Aorta (tissue), 5 donors: ENCODE measurements at regions not wholly inside any gene's neighbourhood (a gene's known extent, or its start where the extent isn't known, plus 50 kb on each side); places are given as distances from the start of the nearest gene placed in this dataset.
"Not testable (repeated sequence)": the region's sequence is repeated elsewhere in the genome, so short reads cannot be mapped to it uniquely, and the experiment has no call there.

Experiments
- ATAC-seq: fragments of 200-7000 bp; cut with Tn5 transposase; one replicate; pipeline ENCODE4 v1.9.1; 2022; ENCODE audit warnings: moderate library complexity; ENCODE audit not compliant: low FRiP score
- DNase-seq, 2 donors: peaks; one replicate each; pipeline ENCODE4 v3.0.0-alpha.2; 2020
- H3K27ac ChIP-seq, 2 donors: one replicate each; pipeline ENCODE4 v1.5.1; 2013; ENCODE audit warnings: low read length in 2 of 2, mild to moderate bottlenecking in 2 of 2, moderate library complexity in 2 of 2, control low read depth in 1 of 2, inconsistent platforms in 1 of 2, low read depth in 1 of 2
- H3K27me3 ChIP-seq, 2 donors: one replicate each; pipeline ENCODE4 v1.6.1; 2013; ENCODE audit warnings: control low read depth in 1 of 2, low read length in 1 of 2, mild to moderate bottlenecking in 1 of 2, moderate library complexity in 1 of 2; ENCODE audit not compliant: insufficient read depth in 2 of 2, control insufficient read depth in 1 of 2
- H3K36me3 ChIP-seq, 2 donors: one replicate each; pipeline ENCODE4 v1.6.1; 2013; ENCODE audit warnings: control low read depth in 1 of 2, low read length in 1 of 2, mild to moderate bottlenecking in 1 of 2; ENCODE audit not compliant: insufficient read depth in 2 of 2, control insufficient read depth in 1 of 2
- H3K4me1 ChIP-seq, 2 donors: one replicate each; pipeline ENCODE4 v1.6.1; 2013; ENCODE audit warnings: low read length in 2 of 2, control low read depth in 1 of 2, mild to moderate bottlenecking in 1 of 2, moderate library complexity in 1 of 2; ENCODE audit not compliant: insufficient read depth in 2 of 2, control insufficient read depth in 1 of 2
- H3K4me3 ChIP-seq, 2 donors: one replicate each; pipeline ENCODE4 v1.5.1; 2013; ENCODE audit warnings: low read length in 2 of 2, control low read depth in 1 of 2, mild to moderate bottlenecking in 1 of 2
- H3K9me3 ChIP-seq: one replicate; pipeline ENCODE4 v1.6.1; 2013; ENCODE audit warnings: mild to moderate bottlenecking, low read length; ENCODE audit not compliant: control insufficient read depth
- WGBS, 2 donors: extraction: QIAGEN DNeasy Blood & Tissue Kit; methylation state at CpG; one replicate each; pipeline ENCODE4 v1.1.7; 2013; 5-methylcytosine and 5-hydroxymethylcytosine counted together
- intact Hi-C, 2 donors: fragments of 100-400 bp; cut with DNase I; formaldehyde crosslinking; loops; one replicate each; pipeline versions ENCODE4 v1.14.2 to v1.15.0; 2022
- donor health status: healthy with polysubstance abuse.
- donor health status: Bipolar disorder and iron deficiency.
- donor health status: DM: no; HTN: no; CAD: no.
- donor health status: DM: no; HTN: no; CAD: no.
- donor health status: DM: yes; HTN: yes; CAD: no.

- no peaks in the 10 kb centered on the region for H3K4me1 ChIP-seq
- no peak overlapping the region for H3K4me3 ChIP-seq
- intact Hi-C loops: no loop called here
- H3K9me3 ChIP-seq: no peaks in the 10 kb centered on the region
- H3K27me3 ChIP-seq: no peaks in the 10 kb centered on the region
- no peak for ATAC-seq
- no peak overlapping the region for H3K27ac ChIP-seq
- WGBS, 2 donors: 79 to 81% methylated on average over 2 of the region's 2 CpGs
- DNase-seq: no peak
- no peaks in the 10 kb centered on the region for H3K36me3 ChIP-seq
Observed at GRCh38 chrX:127129510-127129909, 310.0 kb downstream of the PRR32 start.

GRCh38 chrX:127138218-127138617 lies 318.7 kb downstream of the PRR32 start:
- no peak for DNase-seq
- ATAC-seq: no peak
- WGBS, 2 donors: 12 to 34% methylated on average over 1 of the region's 1 CpG
- H3K36me3 ChIP-seq: no peaks in the 10 kb centered on the region
- H3K4me1 ChIP-seq: no peaks in the 10 kb centered on the region
- no peak overlapping the region for H3K4me3 ChIP-seq
- no peaks in the 10 kb centered on the region for H3K27me3 ChIP-seq
- no peaks in the 10 kb centered on the region for H3K9me3 ChIP-seq
- intact Hi-C loops: no loop called here
- H3K27ac ChIP-seq: no peak overlapping the region

- intact Hi-C loops: no loop called here
Observed at GRCh38 chrX:127177966-127178365, 358.4 kb downstream of the PRR32 start.

GRCh38 chrX:127187095-127187494 lies 367.6 kb downstream of the PRR32 start:
- H3K9me3 ChIP-seq: no peaks in the 10 kb centered on the region
- H3K27ac ChIP-seq: no peak overlapping the region
- H3K27me3 ChIP-seq: no peaks in the 10 kb centered on the region
- H3K4me1 ChIP-seq: no peaks in the 10 kb centered on the region
- no peak for ATAC-seq
- H3K4me3 ChIP-seq: no peak overlapping the region
- intact Hi-C loops: no loop called here
- 61 to 79% methylated on average over 3 of the region's 3 CpGs for WGBS, 2 donors
- H3K36me3 ChIP-seq: no peaks in the 10 kb centered on the region
- DNase-seq: no peak

More at GRCh38 chrX:127177966-127178365, 358.4 kb downstream of the PRR32 start:
- WGBS, 2 donors: 68 to 73% methylated on average over 3 of the region's 3 CpGs
- no peak overlapping the region for H3K27ac ChIP-seq
- no peaks in the 10 kb centered on the region for H3K36me3 ChIP-seq
- H3K27me3 ChIP-seq: no peaks in the 10 kb centered on the region
- no peaks in the 10 kb centered on the region for H3K4me1 ChIP-seq
- DNase-seq: no peak
- H3K9me3 ChIP-seq: no peaks in the 10 kb centered on the region
- H3K4me3 ChIP-seq: no peak overlapping the region
- no peak for ATAC-seq

- H3K4me3 ChIP-seq: no peak overlapping the region
- H3K36me3 ChIP-seq: no peaks in the 10 kb centered on the region
- 41 to 45% methylated on average over 3 of the region's 3 CpGs for WGBS, 2 donors
Observed at GRCh38 chrX:127190381-127190780, 370.9 kb downstream of the PRR32 start.

GRCh38 chrX:127207326-127207725 lies 387.8 kb downstream of the PRR32 start:
- no peak overlapping the region for H3K27ac ChIP-seq
- 72 to 74% methylated on average over 3 of the region's 3 CpGs for WGBS, 2 donors
- H3K9me3 ChIP-seq: no peaks in the 10 kb centered on the region
- DNase-seq (no peak), ATAC-seq (no peak)
- H3K4me3 ChIP-seq: no peak overlapping the region
- intact Hi-C loops: no loop called here
- H3K36me3 ChIP-seq: no peaks in the 10 kb centered on the region
- no peaks in the 10 kb centered on the region for H3K27me3 ChIP-seq
- H3K4me1 ChIP-seq: no peaks in the 10 kb centered on the region

More at GRCh38 chrX:127190381-127190780, 370.9 kb downstream of the PRR32 start:
- Histone ChIP-seq H3K4me1 (no peaks in the 10 kb centered on the region), H3K27me3 (no peaks in the 10 kb centered on the region), H3K27ac (no peak overlapping the region), H3K9me3 (no peaks in the 10 kb centered on the region)
- intact Hi-C loops: no loop called here
- ATAC-seq (no peak), DNase-seq (no peak)

GRCh38 chrX:127221821-127222220 lies 402.3 kb downstream of the PRR32 start:
- intact Hi-C loops, H3K9me3 ChIP-seq, H3K36me3 ChIP-seq, DNase-seq, H3K27ac ChIP-seq, H3K4me1 ChIP-seq, ATAC-seq, H3K4me3 ChIP-seq, H3K27me3 ChIP-seq: not testable (repeated sequence)
- WGBS, 2 donors: 56 to 80% methylated on average over 1 of the region's 1 CpG

- no peaks in the 10 kb centered on the region for H3K27me3 ChIP-seq
- H3K9me3 ChIP-seq: no peaks in the 10 kb centered on the region
- WGBS, 2 donors: 85 to 89% methylated on average over 3 of the region's 3 CpGs
- no peaks in the 10 kb centered on the region for H3K36me3 ChIP-seq
- H3K4me3 ChIP-seq: no peak overlapping the region
- no peaks in the 10 kb centered on the region for H3K4me1 ChIP-seq
- no peak for DNase-seq
- no peak for ATAC-seq
- no peak overlapping the region for H3K27ac ChIP-seq
- intact Hi-C loops: no loop called here
Observed at GRCh38 chrX:127243654-127244053, 424.1 kb downstream of the PRR32 start.

GRCh38 chrX:127259742-127260141 lies 440.2 kb downstream of the PRR32 start:
- H3K27me3 ChIP-seq: no peaks in the 10 kb centered on the region
- peaks cover 1% of the 10 kb centered on the region for H3K9me3 ChIP-seq
- ATAC-seq (no peak), DNase-seq (no peak)
- intact Hi-C loops: no loop called here
- no peak overlapping the region for H3K27ac ChIP-seq
- H3K4me1 ChIP-seq: no peaks in the 10 kb centered on the region
- H3K36me3 ChIP-seq: no peaks in the 10 kb centered on the region
- no peak overlapping the region for H3K4me3 ChIP-seq
- 69 to 87% methylated on average over 3 of the region's 3 CpGs for WGBS, 2 donors
